ENCODE measurements at regions not wholly inside any gene's neighbourhood (a gene's known extent, or its start where the extent isn't known, plus 50 kb on each side); places are given as distances from the start of the nearest gene placed in this dataset.
A peak's percentile ranks its signal among the peaks of the same experiment; 100 is the strongest.
"Not testable (repeated sequence)": the region's sequence is repeated elsewhere in the genome, so short reads cannot be mapped to it uniquely, and the experiment has no call there.

GRCh38 chr5:21336478-21336877 is 1348.5 kb upstream of the CDH18 start:
- DNase-seq (ENCODE audit: low read depth), result peak; percentile 0

- not testable (repeated sequence) for DNase-seq (ENCODE audit: low read depth)
Observed at GRCh38 chr5:21315376-21315775, 1327.4 kb upstream of the CDH18 start.

- DNase-seq (ENCODE audit: low read depth), result not testable (repeated sequence)
Observed at GRCh38 chr5:21301205-21301604, 1313.2 kb upstream of the CDH18 start.

- not testable (repeated sequence) for DNase-seq (ENCODE audit: low read depth)
Observed at GRCh38 chr5:21274361-21274760, 1286.4 kb upstream of the CDH18 start.

- DNase-seq (ENCODE audit: low read depth), result peak; percentile 9
Observed at GRCh38 chr5:21263361-21263760, 1275.4 kb upstream of the CDH18 start.

GRCh38 chr5:21254161-21254560 is 1266.2 kb upstream of the CDH18 start:
- no peak for DNase-seq (ENCODE audit: low read depth)

GRCh38 chr5:21244982-21245381 is 1257.0 kb upstream of the CDH18 start:
- no peak for DNase-seq (ENCODE audit: low read depth)

- no peak for DNase-seq (ENCODE audit: low read depth)
Observed at GRCh38 chr5:21238786-21239185, 1250.8 kb upstream of the CDH18 start.

GRCh38 chr5:21237461-21237860 is 1249.5 kb upstream of the CDH18 start:
- no peak for DNase-seq (ENCODE audit: low read depth)

GRCh38 chr5:21236971-21237427 is 1249.0 kb upstream of the CDH18 start:
- peak; percentile 14 for DNase-seq (ENCODE audit: low read depth)

GRCh38 chr5:21236104-21236503 is 1248.1 kb upstream of the CDH18 start:
- no peak for DNase-seq (ENCODE audit: low read depth)

GRCh38 chr5:21225223-21226064 is 1237.4 kb upstream of the CDH18 start:
- no peak for DNase-seq (ENCODE audit: low read depth)

GRCh38 chr5:21221616-21222015 is 1233.6 kb upstream of the CDH18 start:
- DNase-seq (ENCODE audit: low read depth), result no peak

GRCh38 chr5:21219966-21220365 is 1232.0 kb upstream of the CDH18 start:
- no peak for DNase-seq (ENCODE audit: low read depth)

- no peak for DNase-seq (ENCODE audit: low read depth)
Observed at GRCh38 chr5:21219251-21219650, 1231.3 kb upstream of the CDH18 start.

GRCh38 chr5:21212026-21212425 is 1224.0 kb upstream of the CDH18 start:
- DNase-seq (ENCODE audit: low read depth), result no peak

GRCh38 chr5:21209409-21209808 is 1221.4 kb upstream of the CDH18 start:
- DNase-seq (ENCODE audit: low read depth), result no peak

GRCh38 chr5:21199087-21199486 is 1211.1 kb upstream of the CDH18 start:
- DNase-seq (ENCODE audit: low read depth), result no peak

- DNase-seq (ENCODE audit: low read depth), result no peak
Observed at GRCh38 chr5:21195145-21195544, 1207.1 kb upstream of the CDH18 start.

- no peak for DNase-seq (ENCODE audit: low read depth)
Observed at GRCh38 chr5:21185536-21185935, 1197.5 kb upstream of the CDH18 start.

GRCh38 chr5:21184581-21184980 is 1196.6 kb upstream of the CDH18 start:
- no peak for DNase-seq (ENCODE audit: low read depth)

- DNase-seq (ENCODE audit: low read depth), result no peak
Observed at GRCh38 chr5:21181609-21182125, 1193.7 kb upstream of the CDH18 start.

- no peak for DNase-seq (ENCODE audit: low read depth)
Observed at GRCh38 chr5:21173526-21173925, 1185.5 kb upstream of the CDH18 start.

- DNase-seq (ENCODE audit: low read depth), result no peak
Observed at GRCh38 chr5:21173036-21173435, 1185.0 kb upstream of the CDH18 start.

Data from non-pigmented ciliary epithelial cell (primary cell).